Uterus (tissue), 2 donors: ENCODE measurements at regions not wholly inside any gene's neighbourhood (a gene's known extent, or its start where the extent isn't known, plus 50 kb on each side); places are given as distances from the start of the nearest gene placed in this dataset.

ENCODE experiments used
- CTCF ChIP-seq, 4 experiments: fragments of 200-600 bp in 2 of 4; fragments of 450-650 bp in 2 of 4; sonication (generic) in 2 of 4; IDR thresholded peaks; one replicate each; pipeline ENCODE4 v1.5.1; 2016 to 2019; ENCODE audit warnings: antibody characterized with exemption in 4 of 4, mild to moderate bottlenecking in 2 of 4, moderate library complexity in 1 of 4
- POLR2A ChIP-seq, 2 donors: fragments of 450-650 bp; IDR thresholded peaks; one replicate each; pipeline ENCODE4 v1.6.1; 2016; ENCODE audit warnings: antibody characterized with exemption in 2 of 2, mild to moderate bottlenecking in 1 of 2, moderate library complexity in 1 of 2

GRCh38 chr10:8233049-8233448, 178.6 kb downstream of the GATA3 start:
- TF ChIP-seq CTCF (IDR thresholded peaks at IDR 0.05) (no peak), POLR2A (IDR thresholded peaks at IDR 0.05) (no peak)
